ENCODE measurements at regions not wholly inside any gene's neighbourhood (a gene's known extent, or its start where the extent isn't known, plus 50 kb on each side); places are given as distances from the start of the nearest gene placed in this dataset.

DNA sequence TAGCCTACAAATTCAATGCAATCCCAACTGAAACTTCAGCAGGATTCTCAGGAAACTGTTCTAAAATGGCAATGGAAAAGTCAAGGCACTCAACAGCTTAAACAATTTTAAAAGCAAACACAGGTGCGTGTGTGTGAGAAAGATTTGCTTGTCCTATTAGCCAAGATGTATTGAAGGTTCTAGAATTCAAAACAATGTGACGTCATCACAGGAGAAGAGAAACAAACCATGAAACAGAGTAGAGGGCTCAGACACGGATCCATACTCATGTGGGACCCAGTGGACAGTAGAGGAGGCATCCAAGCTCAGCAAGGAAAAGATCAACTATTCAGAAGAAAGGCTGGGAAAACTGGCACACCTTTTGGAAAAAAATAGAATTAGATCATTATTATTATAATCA, 152.8 kb upstream of the DHRS4 start:
- Histone ChIP-seq H3K9ac (ENCODE audit: insufficient read depth, low read length, poor library complexity, severe bottlenecking) (no peak overlapping the region), H3K4me2 (replicated peaks; ENCODE audit: extremely low read depth, low read length, poor library complexity, severe bottlenecking) (no peak overlapping the region), H2AFZ (ENCODE audit: insufficient read depth, low read depth, low read length, poor library complexity, severe bottlenecking) (no peak overlapping the region), H3K27ac (ENCODE audit: low read depth in 1 of 2, low read length in 2 of 2) (no peak overlapping the region), H3K27me3 (ENCODE audit: control insufficient read depth in 2 of 2, insufficient read depth in 2 of 2, low read length in 2 of 2) (no peaks in the 10 kb centered on the region), H3K4me1 (ENCODE audit: control insufficient read depth in 1 of 2, insufficient read depth in 2 of 2, low read length in 2 of 2) (no peaks in the 10 kb centered on the region), H3K36me3 (replicated peaks in 1 of 2; ENCODE audit: control insufficient read depth in 1 of 2, insufficient read depth in 2 of 2, low read length in 2 of 2) (no peaks in the 10 kb centered on the region), H3K9me3 (replicated peaks in 1 of 2; ENCODE audit: control insufficient read depth in 1 of 2, insufficient read depth in 1 of 2, low read length in 2 of 2) (peaks cover 5 to 13% of the 10 kb centered on the region in 2 donors), H3K79me2 (ENCODE audit: insufficient read depth, low read length) (no peaks in the 10 kb centered on the region), H4K20me1 (ENCODE audit: insufficient read depth, low read length) (no peaks in the 10 kb centered on the region), H3K4me3 (replicated peaks in 1 of 3; ENCODE audit: low read depth in 2 of 3, low read length in 3 of 3) (no peak overlapping the region)
- no peaks in the 10 kb centered on the region for H3K4me1 Mint-ChIP-seq
- WGBS (ENCODE audit: insufficient coverage), result 86% methylated on average over 3 of the region's 3 CpGs
- H3K36me3 Mint-ChIP-seq, result no peaks in the 10 kb centered on the region
- H3K27ac Mint-ChIP-seq, result no peak overlapping the region
- no peak for DNase-seq
- no peak overlapping the region for H3K4me3 Mint-ChIP-seq
- TF ChIP-seq, protein P1, sequence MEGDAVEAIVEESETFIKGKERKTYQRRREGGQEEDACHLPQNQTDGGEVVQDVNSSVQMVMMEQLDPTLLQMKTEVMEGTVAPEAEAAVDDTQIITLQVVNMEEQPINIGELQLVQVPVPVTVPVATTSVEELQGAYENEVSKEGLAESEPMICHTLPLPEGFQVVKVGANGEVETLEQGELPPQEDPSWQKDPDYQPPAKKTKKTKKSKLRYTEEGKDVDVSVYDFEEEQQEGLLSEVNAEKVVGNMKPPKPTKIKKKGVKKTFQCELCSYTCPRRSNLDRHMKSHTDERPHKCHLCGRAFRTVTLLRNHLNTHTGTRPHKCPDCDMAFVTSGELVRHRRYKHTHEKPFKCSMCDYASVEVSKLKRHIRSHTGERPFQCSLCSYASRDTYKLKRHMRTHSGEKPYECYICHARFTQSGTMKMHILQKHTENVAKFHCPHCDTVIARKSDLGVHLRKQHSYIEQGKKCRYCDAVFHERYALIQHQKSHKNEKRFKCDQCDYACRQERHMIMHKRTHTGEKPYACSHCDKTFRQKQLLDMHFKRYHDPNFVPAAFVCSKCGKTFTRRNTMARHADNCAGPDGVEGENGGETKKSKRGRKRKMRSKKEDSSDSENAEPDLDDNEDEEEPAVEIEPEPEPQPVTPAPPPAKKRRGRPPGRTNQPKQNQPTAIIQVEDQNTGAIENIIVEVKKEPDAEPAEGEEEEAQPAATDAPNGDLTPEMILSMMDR (IDR thresholded peaks at IDR 0.05), result no peak
- peaks cover 7 to 21% (median 12%) of the 10 kb centered on the region in 7 donors for H3K9me3 Mint-ChIP-seq
- peaks cover 0 to 2% (median 0%) of the 10 kb centered on the region in 3 donors for H3K27me3 Mint-ChIP-seq (ENCODE audit: low read depth in 3 of 3)
- intact Hi-C loops (cut with micrococcal nuclease), result no loop called here

DNA sequence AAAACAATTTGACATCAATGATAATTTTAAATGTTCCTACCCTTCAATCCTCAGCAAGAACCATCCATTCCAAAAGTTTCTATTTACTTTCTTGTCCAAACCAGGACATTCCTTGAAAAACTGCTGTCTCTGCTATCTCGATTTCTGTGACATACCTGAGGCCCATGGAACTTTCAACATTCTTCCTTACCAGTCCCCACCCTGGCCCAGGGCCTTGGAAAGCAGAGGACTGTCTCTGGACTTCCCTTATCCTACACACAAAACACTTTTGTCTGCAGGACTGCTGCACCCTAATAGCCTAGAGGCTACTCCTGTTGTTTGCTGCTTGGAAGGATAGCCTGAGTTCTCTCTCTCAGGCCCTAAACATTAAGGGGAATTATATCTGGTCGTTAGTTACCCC, 151.8 kb upstream of the DHRS4 start:
- Histone ChIP-seq H3K4me1 (ENCODE audit: control insufficient read depth in 1 of 2, insufficient read depth in 2 of 2, low read length in 2 of 2) (no peaks in the 10 kb centered on the region), H3K27me3 (ENCODE audit: control insufficient read depth in 2 of 2, insufficient read depth in 2 of 2, low read length in 2 of 2) (no peaks in the 10 kb centered on the region), H3K4me2 (replicated peaks; ENCODE audit: extremely low read depth, low read length, poor library complexity, severe bottlenecking) (no peak overlapping the region), H3K79me2 (ENCODE audit: insufficient read depth, low read length) (no peaks in the 10 kb centered on the region), H3K9ac (ENCODE audit: insufficient read depth, low read length, poor library complexity, severe bottlenecking) (no peak overlapping the region), H3K27ac (ENCODE audit: low read depth in 1 of 2, low read length in 2 of 2) (no peak overlapping the region), H3K9me3 (replicated peaks in 1 of 2; ENCODE audit: control insufficient read depth in 1 of 2, insufficient read depth in 1 of 2, low read length in 2 of 2) (peaks cover 8 to 14% of the 10 kb centered on the region in 2 donors), H3K4me3 (replicated peaks in 1 of 3; ENCODE audit: low read depth in 2 of 3, low read length in 3 of 3) (no peak overlapping the region), H2AFZ (ENCODE audit: insufficient read depth, low read depth, low read length, poor library complexity, severe bottlenecking) (no peak overlapping the region), H3K36me3 (replicated peaks in 1 of 2; ENCODE audit: control insufficient read depth in 1 of 2, insufficient read depth in 2 of 2, low read length in 2 of 2) (no peaks in the 10 kb centered on the region), H4K20me1 (ENCODE audit: insufficient read depth, low read length) (no peaks in the 10 kb centered on the region)
- intact Hi-C loops (cut with micrococcal nuclease), result no loop called here
- Mint-ChIP-seq H3K4me3 (no peak overlapping the region), H3K9me3 (peaks cover 7 to 23% (median 15%) of the 10 kb centered on the region in 7 donors), H3K27me3 (ENCODE audit: low read depth in 3 of 3) (peaks cover 0 to 2% (median 0%) of the 10 kb centered on the region in 3 donors), H3K4me1 (no peaks in the 10 kb centered on the region), H3K36me3 (no peaks in the 10 kb centered on the region), H3K27ac (no peak overlapping the region)
- no peak for DNase-seq
- 92% methylated on average over 1 of the region's 2 CpGs for WGBS (ENCODE audit: insufficient coverage)
- TF ChIP-seq, protein P1 (IDR thresholded peaks at IDR 0.05), result no peak

All from CD14-positive monocyte (primary cell).